GM18502 (cell line): ENCODE measurements at regions not wholly inside any gene's neighbourhood (a gene's known extent, or its start where the extent isn't known, plus 50 kb on each side); places are given as distances from the start of the nearest gene placed in this dataset.
"Not testable (repeated sequence)": the region's sequence is repeated elsewhere in the genome, so short reads cannot be mapped to it uniquely, and the experiment has no call there.

Experiments used
- ATAC-seq: cut with Tn5 transposase; IDR thresholded peaks from one replicate; pipeline ENCODE4 v1.9.1; 2021; ENCODE audit warnings: mild to moderate bottlenecking; ENCODE audit not compliant: unreplicated experiment, poor library complexity

GRCh38 chr10:21048068-21048467 lies 151.0 kb upstream of the NEBL start:
- no peak for ATAC-seq

DNA sequence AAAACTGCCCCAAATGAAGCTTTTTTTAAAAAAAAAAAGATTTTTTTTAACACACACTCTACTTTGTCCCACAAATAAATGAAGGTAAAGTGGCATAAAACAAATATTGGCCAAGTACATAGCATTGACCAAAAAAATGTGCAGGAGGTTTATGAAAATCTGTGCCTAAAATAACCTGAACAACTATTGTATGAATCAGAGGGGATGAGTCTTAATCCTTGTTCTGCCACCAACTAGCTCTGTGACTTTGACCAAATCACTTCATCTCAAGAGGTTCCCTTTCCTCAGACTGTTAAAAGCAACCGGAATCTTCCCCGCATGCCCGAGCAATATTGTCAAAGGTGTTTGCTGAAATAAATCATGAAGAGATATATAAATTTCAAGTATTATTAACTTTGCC lies 150.4 kb upstream of the NEBL start:
- no peak for ATAC-seq

- no peak for ATAC-seq
Observed at GRCh38 chr10:21047096-21047495, 150.0 kb upstream of the NEBL start.

DNA sequence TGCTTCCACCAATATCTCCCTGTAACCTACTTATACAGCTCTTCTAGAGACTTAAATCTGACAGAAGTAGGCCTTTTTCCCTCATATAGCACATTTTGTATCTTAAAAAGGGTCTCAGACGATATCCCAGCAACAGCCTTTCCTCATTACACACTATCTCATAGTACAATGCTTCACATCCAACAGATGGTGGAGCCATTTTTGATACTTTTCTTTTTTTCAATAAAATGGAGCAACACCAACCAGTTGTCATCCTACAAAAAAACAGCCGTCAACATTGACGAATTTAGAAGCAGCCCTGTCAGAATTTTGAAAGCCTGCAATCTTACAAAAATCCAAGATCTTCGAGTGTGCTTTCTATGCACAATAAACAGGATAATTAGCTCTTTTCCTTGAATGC lies 145.9 kb upstream of the NEBL start:
- ATAC-seq: no peak

GRCh38 chr10:21042536-21042935 lies 145.4 kb upstream of the NEBL start:
- ATAC-seq: no peak

GRCh38 chr10:21041763-21042458 lies 144.8 kb upstream of the NEBL start:
- ATAC-seq: no peak

GRCh38 chr10:21039721-21040120 lies 142.6 kb upstream of the NEBL start:
- no peak for ATAC-seq

DNA sequence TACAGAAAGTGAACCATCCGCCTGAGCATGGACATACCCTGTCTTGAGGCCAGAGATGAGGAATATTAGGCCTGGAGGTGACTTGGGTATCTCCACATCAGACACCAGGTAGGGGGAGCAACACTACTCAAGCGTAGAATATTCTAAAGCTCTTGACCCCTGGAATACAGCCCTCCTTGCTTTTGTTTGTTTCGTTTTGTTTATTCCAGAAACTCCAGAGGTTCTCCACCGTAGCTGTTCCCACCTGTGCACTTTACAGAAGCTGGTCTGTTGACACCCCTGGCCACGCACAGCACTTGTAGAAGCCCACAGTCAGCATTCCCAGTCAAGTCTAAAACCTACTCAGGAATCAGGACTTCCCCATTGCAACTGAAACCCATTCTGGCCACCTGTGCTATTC lies 139.6 kb upstream of the NEBL start:
- no peak for ATAC-seq

DNA sequence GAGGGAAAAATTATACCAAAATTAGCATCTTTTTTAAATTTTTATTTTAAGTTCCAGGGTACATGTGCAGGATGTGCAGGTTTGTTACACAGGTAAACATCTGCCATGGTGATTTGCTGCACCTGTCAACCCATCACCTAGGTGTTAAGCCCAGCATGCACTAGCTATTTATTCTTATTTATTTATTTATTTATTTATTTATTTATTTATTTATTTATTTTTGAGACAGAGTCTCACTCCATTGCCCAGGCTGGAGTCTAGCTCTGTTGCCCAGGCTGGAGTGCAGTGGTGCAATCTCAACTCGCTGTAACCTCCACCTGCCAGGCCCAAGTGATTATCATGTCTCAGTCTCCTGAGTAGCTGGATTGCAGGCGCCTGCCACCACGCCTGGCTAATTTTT lies 137.7 kb upstream of the NEBL start:
- ATAC-seq: not testable (repeated sequence)

GRCh38 chr10:21034241-21034640 lies 137.1 kb upstream of the NEBL start:
- ATAC-seq: no peak

GRCh38 chr10:21032587-21033319 lies 135.6 kb upstream of the NEBL start:
- no peak for ATAC-seq

DNA sequence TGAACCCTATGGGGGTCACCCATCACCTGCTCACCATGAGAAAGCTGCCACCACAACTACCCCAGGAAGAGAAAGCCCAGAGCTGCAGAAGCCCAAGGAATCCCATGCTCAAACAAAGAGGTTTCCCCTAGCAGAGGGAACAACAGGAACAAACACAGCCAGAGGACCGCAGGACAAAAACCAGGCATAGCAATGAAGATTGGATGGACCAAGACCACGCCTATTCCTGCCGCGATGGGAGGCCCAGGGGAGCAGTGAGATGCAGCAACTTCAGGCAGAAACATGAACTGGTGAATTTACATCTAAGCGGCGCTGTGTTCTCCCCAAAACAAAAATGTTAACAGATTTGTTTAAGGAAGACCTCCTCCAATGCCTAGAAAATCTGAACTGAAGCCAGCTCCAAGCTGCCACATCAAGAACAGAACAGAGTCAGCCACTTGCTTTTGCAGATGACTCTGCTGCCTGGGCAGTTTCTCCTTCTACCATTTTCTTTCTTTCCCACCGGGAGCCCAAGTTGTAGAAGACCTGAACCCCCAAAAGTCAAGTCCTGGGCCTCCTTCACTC lies 134.2 kb upstream of the NEBL start:
- ATAC-seq: no peak

GRCh38 chr10:21030091-21030490 lies 133.0 kb upstream of the NEBL start:
- no peak for ATAC-seq

DNA sequence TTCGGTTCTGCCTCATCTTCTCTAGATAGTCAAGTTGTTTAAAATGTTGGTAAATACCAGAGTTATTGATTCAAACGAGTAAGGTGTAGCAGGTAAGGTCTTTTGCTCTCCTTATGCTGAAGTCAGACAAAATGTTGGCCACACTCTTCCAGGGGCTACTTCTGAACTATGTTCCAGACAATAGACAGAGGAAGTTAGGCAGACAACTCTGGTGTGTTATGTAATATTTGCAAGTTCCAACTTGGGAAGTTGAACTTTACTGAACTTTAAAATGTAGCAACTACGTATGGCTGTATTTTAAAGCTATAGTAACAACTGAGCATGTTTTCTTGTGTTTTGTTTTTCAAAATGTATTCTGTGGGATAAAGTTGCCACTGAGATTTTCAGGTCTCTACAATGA lies 125.7 kb upstream of the NEBL start:
- no peak for ATAC-seq

DNA sequence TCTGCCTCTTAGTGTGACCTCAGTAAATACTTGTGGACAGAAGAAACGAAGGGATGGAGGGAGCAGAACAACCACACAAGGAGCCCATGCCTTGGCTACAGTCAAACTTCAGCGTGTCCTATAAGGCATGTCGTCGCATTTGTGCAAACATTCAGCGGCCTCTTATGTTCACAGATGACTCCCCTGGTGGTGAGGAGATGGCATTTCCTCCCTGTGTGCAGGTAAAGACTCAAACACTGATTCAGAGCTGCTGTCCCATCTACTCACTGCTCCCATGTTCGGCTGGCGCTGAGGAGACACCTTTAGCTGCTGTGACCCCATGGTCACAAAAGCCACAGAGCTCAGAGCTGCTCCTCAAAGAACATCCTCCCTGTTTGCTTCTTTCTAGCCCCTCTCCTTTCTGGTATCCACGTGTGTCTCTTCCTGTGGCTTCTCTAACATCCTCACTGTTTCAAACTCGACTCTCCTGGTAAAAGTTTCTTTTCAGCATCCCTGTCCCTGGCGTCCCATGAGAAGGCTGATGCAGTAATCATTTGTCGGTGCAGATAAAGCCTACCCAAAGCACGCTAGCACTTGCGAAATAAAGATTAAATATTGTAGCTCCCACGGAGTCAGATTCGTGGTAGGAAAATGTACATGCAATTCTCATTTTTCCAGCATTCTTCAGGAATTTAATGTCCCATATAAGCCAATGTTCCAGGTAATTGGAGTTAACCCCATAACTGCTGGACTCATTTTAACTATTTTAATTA lies 124.9 kb upstream of the NEBL start:
- ATAC-seq: no peak

DNA sequence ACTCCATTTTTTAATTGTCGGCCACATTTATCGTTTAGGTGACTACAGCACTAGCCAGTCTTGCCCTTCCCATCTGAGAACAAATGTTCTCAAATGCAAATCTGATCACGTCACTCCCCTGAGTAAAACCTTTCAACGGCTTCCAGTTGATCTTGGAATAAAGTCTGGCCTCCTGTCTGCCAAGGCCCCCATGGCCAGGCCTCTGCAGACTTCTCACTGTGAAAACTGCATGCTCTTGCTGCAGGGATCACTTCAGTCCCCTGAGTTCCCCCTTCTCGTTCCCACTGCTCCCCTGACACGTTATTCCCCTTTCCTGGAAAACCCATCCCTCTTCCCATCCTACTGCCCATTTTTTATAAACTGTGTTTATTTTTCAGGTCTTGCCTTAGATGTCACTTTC lies 124.1 kb upstream of the NEBL start:
- ATAC-seq: no peak

DNA sequence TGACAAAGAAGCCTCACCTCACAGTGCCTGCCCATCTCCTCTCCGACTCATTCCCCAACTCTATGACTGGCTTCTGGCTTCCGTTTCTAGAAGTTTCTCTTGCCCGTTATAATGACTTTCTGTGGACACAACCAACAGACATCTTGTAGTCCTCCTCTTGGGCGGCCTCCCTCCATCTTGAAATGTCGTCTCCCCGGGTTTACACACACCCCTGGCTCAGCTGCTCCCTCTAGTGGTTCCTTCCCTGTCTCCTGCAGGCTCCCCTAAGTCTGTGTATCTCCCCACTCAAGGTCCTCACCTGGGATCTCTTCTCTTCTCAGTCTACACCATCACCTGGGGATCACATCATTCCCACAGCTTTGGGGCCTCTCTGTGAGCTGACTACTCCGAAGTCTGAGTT lies 123.4 kb upstream of the NEBL start:
- ATAC-seq: peak; percentile 92

- ATAC-seq: no peak
Observed at GRCh38 chr10:21019436-21019835, 122.3 kb upstream of the NEBL start.

- ATAC-seq: peak; percentile 53
Observed at GRCh38 chr10:21015851-21016250, 118.7 kb upstream of the NEBL start.

DNA sequence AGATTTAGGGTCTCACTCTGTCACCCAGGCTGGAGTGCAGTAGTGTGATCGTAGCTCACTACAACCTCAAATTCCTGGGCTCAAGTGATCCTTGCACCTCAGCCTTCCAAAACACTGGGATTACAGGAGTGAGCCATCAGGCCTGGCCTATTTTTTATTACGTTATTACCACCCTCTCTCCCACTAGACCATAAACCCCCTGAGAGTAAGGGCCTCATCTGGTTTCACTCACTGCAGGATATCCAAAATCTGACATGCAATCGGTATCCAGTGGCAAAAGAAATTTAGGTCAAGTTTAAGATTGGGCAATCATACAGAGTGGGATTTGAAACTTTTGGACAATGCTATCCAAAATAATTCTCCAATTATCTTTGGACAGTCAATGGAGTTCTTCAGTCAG lies 117.0 kb upstream of the NEBL start:
- ATAC-seq: no peak

GRCh38 chr10:21011433-21012018 lies 114.4 kb upstream of the NEBL start:
- no peak for ATAC-seq
